ENCODE measurements at regions not wholly inside any gene's neighbourhood (a gene's known extent, or its start where the extent isn't known, plus 50 kb on each side); places are given as distances from the start of the nearest gene placed in this dataset.

GRCh38 chr13:110017379-110017778, 231.0 kb upstream of the IRS2 start:
- no peak for TF ChIP-seq CTCF (IDR thresholded peaks at IDR 0.05)
- TF ChIP-seq EZH2 (IDR thresholded peaks at IDR 0.05), result no peak
- TF ChIP-seq EZH2phosphoT487 (IDR thresholded peaks at IDR 0.05), result no peak

Measured in neural progenitor cell (in vitro differentiated cells).